ENCODE measurements at regions not wholly inside any gene's neighbourhood (a gene's known extent, or its start where the extent isn't known, plus 50 kb on each side); places are given as distances from the start of the nearest gene placed in this dataset.

DNA sequence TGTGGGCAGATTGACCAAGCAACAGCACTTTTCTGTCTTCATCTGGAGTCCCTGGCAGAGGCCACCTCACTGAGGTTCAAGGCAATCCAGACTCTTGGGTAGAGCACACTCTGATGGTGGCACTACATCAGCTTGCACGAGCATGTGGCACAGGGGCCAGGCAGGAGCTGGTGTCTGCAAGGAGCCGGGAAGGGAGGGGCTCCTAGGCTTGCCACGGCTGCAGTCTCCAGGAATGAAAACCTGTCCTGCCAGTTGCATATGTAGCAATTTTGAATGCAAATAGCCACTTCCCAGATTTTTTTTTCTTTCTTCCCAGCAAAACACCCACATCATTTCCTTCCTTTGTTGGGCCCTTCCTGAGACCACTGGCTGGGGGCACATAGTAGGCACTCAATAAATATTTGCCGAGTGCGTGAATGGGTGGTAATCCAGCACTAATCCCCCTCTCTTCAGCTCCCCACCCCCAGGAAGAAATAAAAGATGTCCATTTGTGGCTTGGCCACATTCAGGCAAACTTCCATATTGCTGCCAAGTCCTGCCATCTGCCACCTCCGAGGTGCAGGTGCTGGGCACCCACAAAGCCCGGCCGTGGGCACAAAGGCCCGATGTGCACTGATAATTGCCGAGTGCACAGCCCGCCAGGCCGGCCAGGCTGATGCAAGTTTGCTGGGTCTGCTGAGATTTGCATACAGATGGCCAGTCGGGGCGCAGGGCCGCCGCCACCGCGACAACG lies 72.4 kb downstream of the MYCN start:
- H3K4me1 ChIP-seq (ENCODE audit: insufficient read depth, low read length), result peaks cover 18% of the 10 kb centered on the region
- H3K27me3 ChIP-seq (ENCODE audit: insufficient read depth, low read length), result no peaks in the 10 kb centered on the region
- H2BK12ac ChIP-seq (ENCODE audit: insufficient read length, low read depth, low read length), result peak overlapping the region; percentile 90
- H2AK5ac ChIP-seq (ENCODE audit: insufficient read length, low read length), result peak overlapping the region; percentile 6
- H2BK120ac ChIP-seq (ENCODE audit: low read depth, low read length, poor library complexity, severe bottlenecking), result peak overlapping the region; percentile 24
- TF ChIP-seq, protein P1, sequence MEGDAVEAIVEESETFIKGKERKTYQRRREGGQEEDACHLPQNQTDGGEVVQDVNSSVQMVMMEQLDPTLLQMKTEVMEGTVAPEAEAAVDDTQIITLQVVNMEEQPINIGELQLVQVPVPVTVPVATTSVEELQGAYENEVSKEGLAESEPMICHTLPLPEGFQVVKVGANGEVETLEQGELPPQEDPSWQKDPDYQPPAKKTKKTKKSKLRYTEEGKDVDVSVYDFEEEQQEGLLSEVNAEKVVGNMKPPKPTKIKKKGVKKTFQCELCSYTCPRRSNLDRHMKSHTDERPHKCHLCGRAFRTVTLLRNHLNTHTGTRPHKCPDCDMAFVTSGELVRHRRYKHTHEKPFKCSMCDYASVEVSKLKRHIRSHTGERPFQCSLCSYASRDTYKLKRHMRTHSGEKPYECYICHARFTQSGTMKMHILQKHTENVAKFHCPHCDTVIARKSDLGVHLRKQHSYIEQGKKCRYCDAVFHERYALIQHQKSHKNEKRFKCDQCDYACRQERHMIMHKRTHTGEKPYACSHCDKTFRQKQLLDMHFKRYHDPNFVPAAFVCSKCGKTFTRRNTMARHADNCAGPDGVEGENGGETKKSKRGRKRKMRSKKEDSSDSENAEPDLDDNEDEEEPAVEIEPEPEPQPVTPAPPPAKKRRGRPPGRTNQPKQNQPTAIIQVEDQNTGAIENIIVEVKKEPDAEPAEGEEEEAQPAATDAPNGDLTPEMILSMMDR (conservative IDR thresholded peaks at IDR 0.05), result no peak
- H3K79me1 ChIP-seq (ENCODE audit: insufficient read depth, low read depth, low read length, poor library complexity, severe bottlenecking), result no peaks in the 10 kb centered on the region
- peak overlapping the region; percentile 70 for H3T11ph ChIP-seq (ENCODE audit: low read length)
- peaks cover 0 to 2% of the 10 kb centered on the region in 2 experiments; a peak in 1 of 5 replicates for H3K9me3 Mint-ChIP-seq
- H3K27me3 Mint-ChIP-seq (ENCODE audit: low read depth), result peaks cover 7% of the 10 kb centered on the region
- peak overlapping the region; percentile 60 for H2BK5ac ChIP-seq (ENCODE audit: insufficient read length, low read length)
- peaks cover 42 to 47% of the 10 kb centered on the region in 2 experiments for H3K4me1 Mint-ChIP-seq
- WGBS (ENCODE audit: extremely low coverage, insufficient read length, low lambda C conversion rate), result no CpG with 5 or more reads among the region's 19 CpGs
- no peak overlapping the region for H2BK20ac ChIP-seq (ENCODE audit: low read depth, low read length, poor library complexity, severe bottlenecking)
- no peak overlapping the region for H4K5ac ChIP-seq (ENCODE audit: insufficient read length, low read depth, low read length)
- H3K4me3 Mint-ChIP-seq, result peak overlapping the region; percentile 13 to 37; a peak in 3 of 5 replicates
- H3K36me3 Mint-ChIP-seq (ENCODE audit: insufficient read depth in 1 of 3, low read depth in 3 of 3), result no peaks in the 10 kb centered on the region
- H3K14ac ChIP-seq (ENCODE audit: insufficient read depth, low read length), result peak overlapping the region; percentile 94
- H2BK15ac ChIP-seq (ENCODE audit: low read depth, low read length), result no peak overlapping the region; the same call in 1 of the 2 replicates
- H3K18ac ChIP-seq (ENCODE audit: insufficient read length, low read depth, low read length), result peak overlapping the region; percentile 84
- H3K9ac ChIP-seq (ENCODE audit: extremely low read depth, insufficient read length, low read length), result peak overlapping the region; percentile 39
- H4K91ac ChIP-seq (ENCODE audit: insufficient read length, low read depth, low read length), result no peak overlapping the region
- peak overlapping the region; percentile 47 for H3K4me2 ChIP-seq (ENCODE audit: insufficient read depth, insufficient read length, low read length)
- no peaks in the 10 kb centered on the region for H3K9me3 ChIP-seq (ENCODE audit: control insufficient read depth, low read depth, low read length)
- no peak overlapping the region for H3K56ac ChIP-seq (ENCODE audit: insufficient read length, low read depth, low read length)
- no peak overlapping the region for H3K27ac ChIP-seq (ENCODE audit: insufficient read length, low read depth, low read length)
- no peak overlapping the region for H2AFZ ChIP-seq (ENCODE audit: low read length)
- H3K79me2 ChIP-seq (ENCODE audit: insufficient read depth, low read length), result no peaks in the 10 kb centered on the region
- H3K23me2 ChIP-seq (ENCODE audit: insufficient read length, low read depth, low read length, poor library complexity, severe bottlenecking), result no peaks in the 10 kb centered on the region
- DNase-seq, result peak; percentile 58
- H4K20me1 ChIP-seq (ENCODE audit: control insufficient read depth, insufficient read depth, insufficient read length), result no peaks in the 10 kb centered on the region
- H3K23ac ChIP-seq (ENCODE audit: insufficient read length, low read depth, low read length), result no peak overlapping the region
- no peak overlapping the region for H4K8ac ChIP-seq (replicated peaks; ENCODE audit: insufficient read length, low read depth, low read length)
- H3K4ac ChIP-seq (ENCODE audit: low read depth, low read length), result peak overlapping the region; percentile 71; the same call in 1 of the 2 replicates
- H3K27ac Mint-ChIP-seq, result peak overlapping the region; percentile 33 to 98 (median 82); a peak in 5 of 7 replicates

All from H9 (cell line).